Mesodermal cell (in vitro differentiated cells): ENCODE measurements at regions not wholly inside any gene's neighbourhood (a gene's known extent, or its start where the extent isn't known, plus 50 kb on each side); places are given as distances from the start of the nearest gene placed in this dataset.

ENCODE experiments used
- H3K27ac ChIP-seq: 2 replicates; pipeline ENCODE4 v1.7.0; 2013; ENCODE audit warnings: mild to moderate bottlenecking, low read depth, low read length, moderate library complexity; ENCODE audit not compliant: severe bottlenecking
- H3K36me3 ChIP-seq: 2 replicates; pipeline ENCODE4 v1.7.1; 2013; ENCODE audit warnings: mild to moderate bottlenecking, low read length, moderate library complexity; ENCODE audit not compliant: control insufficient read depth, insufficient read depth
- H3K4me1 ChIP-seq: one replicate; pipeline ENCODE4 v1.7.1; 2013; ENCODE audit warnings: mild to moderate bottlenecking, low read length; ENCODE audit not compliant: insufficient read depth, control insufficient read depth, poor library complexity, severe bottlenecking
- H3K4me3 ChIP-seq: 2 replicates; pipeline ENCODE4 v1.7.0; 2013; ENCODE audit warnings: low read length, control low read depth, mild to moderate bottlenecking; ENCODE audit not compliant: insufficient read depth, poor library complexity, severe bottlenecking; ENCODE audit errors: extremely low read depth
- H3K9me3 ChIP-seq: 2 replicates; pipeline ENCODE4 v1.7.1; 2013; ENCODE audit warnings: mild to moderate bottlenecking, low read length, moderate library complexity; ENCODE audit not compliant: control insufficient read depth
- WGBS, 2 experiments: methylation state at CpG; one replicate each; pipeline ENCODE4 v1.1.5; 2013; ENCODE audit warnings: missing lambda C conversion rate in 2 of 2; ENCODE audit not compliant: insufficient coverage in 2 of 2; 5-methylcytosine and 5-hydroxymethylcytosine counted together

DNA sequence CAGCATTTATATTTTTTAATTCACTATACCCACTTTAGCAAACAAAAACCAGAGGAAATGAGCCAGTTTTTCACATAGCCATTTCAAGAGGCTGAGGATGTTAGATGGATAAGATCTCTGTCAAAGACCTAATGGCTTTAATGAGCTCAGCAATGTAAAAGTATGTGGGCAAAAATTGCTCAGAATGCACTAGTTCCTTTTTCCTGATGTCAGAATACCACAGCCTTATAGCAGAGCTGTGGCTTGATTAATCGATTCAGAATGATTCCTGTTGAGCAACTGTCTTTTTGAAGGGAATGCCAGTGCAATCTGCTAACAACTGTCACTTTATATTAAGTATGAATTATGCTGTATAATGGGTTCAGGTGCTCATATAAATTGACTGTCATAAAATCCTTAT lies 100.6 kb upstream of the HIVEP1 start:
- Histone ChIP-seq H3K4me1 (no peaks in the 10 kb centered on the region), H3K4me3 (no peak overlapping the region), H3K27ac (no peak overlapping the region), H3K36me3 (no peaks in the 10 kb centered on the region), H3K9me3 (peaks cover 11% of the 10 kb centered on the region)
- no CpG with 5 or more reads among the region's 1 CpG for WGBS, 2 experiments

DNA sequence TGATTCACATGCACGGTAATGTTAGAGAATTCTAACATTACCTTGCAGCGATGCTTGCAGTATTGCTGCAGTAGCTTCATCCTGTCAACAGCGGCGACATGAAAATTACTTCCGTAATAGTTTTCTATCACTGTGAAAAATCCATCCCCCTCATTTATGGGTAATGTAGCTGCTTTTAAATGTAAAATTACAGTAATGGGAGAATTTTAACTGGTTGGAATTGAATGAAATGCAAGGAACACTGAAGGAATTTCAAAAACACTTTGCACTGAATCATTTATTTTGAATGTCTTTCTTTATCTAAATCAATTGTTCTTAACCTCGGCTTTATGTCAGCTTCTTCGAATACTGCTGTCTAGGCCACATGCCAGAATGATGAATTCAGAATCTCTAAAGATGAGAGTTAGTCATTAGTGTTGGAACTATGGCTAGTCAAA lies 102.4 kb upstream of the HIVEP1 start:
- Histone ChIP-seq H3K4me3 (no peak overlapping the region), H3K36me3 (no peaks in the 10 kb centered on the region), H3K9me3 (peaks cover 11% of the 10 kb centered on the region), H3K4me1 (no peaks in the 10 kb centered on the region), H3K27ac (no peak overlapping the region)
- WGBS, 2 experiments = 92 to 96% methylated on average over 2 to 4 of the region's 7 CpGs

DNA sequence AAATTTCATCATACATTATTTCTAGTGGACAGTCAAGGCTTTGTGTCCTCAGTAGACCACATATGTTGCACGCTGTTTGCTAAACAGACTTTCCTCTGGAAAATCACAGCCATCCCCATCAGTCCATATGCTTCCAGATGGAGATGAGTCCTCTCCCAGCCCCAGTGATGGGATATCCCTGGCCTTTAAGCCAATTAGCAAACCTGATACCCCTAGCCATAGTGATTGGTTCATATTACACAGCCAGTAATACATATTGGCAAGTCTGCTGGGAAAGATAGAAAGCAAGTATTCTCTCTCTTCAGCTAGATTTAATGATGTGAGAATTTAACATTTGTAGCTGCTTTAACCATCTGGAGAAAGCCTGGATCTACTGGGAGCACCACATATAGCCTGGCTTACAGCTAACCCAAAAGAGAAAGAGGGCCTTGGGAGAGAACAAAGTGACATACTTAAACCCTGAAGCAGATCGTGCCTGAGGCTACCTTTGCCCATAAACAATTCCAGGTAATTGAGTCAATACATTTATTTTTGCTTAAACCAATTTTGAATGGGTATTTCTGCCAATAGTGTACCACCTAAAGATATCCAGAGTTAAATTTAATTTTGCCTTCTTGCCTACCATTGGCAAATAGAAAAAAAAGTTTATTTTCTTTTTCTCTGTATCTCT lies 103.5 kb upstream of the HIVEP1 start:
- Histone ChIP-seq H3K4me3 (no peak overlapping the region), H3K36me3 (no peaks in the 10 kb centered on the region), H3K27ac (no peak overlapping the region), H3K4me1 (no peaks in the 10 kb centered on the region), H3K9me3 (peaks cover 11% of the 10 kb centered on the region)
- WGBS, 2 experiments = 88 to 100% methylated on average over 1 of the region's 2 CpGs

DNA sequence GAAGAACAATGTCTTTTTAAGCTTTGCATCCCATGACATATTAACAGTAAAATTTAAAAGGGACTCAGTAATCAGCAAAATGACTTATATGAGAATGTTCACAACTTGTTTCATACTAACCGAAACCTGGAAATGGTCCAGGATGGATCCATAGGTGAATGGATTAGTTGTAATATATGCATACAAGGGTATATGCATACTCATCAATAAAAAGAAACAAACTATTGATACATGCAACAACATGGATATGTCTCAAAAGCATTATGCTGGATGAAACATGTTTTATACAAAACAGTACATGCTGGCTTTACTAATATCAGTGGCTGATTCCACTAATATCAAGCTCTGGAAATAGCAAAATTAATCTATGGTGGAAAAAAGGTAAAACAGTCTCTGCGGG lies 108.5 kb upstream of the HIVEP1 start:
- Histone ChIP-seq H3K27ac (no peak overlapping the region), H3K4me1 (no peaks in the 10 kb centered on the region), H3K36me3 (no peaks in the 10 kb centered on the region), H3K4me3 (no peak overlapping the region), H3K9me3 (no peaks in the 10 kb centered on the region)
- WGBS, 2 experiments = 83 to 100% methylated on average over 1 of the region's 2 CpGs

DNA sequence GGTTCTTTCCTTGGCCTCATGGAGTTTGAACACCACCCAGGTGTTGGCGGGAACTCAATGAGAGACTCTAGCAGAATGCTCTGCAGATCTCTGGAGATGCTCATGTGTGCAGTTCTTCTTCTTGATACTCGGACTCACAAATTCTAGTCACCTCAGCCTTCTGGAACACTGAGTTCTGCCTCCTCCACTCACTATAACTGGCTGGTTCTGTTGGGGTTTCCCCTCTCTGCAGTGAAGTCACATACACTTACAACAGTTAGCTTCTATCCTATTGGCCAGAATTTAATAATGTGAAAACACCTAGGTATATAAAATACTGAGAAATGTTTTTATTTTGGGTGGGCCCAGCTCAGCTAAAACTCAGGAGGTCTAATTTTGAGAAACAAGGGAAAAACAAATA lies 109.6 kb upstream of the HIVEP1 start:
- H3K27ac ChIP-seq = no peak overlapping the region
- no peaks in the 10 kb centered on the region for H3K4me1 ChIP-seq
- no peaks in the 10 kb centered on the region for H3K36me3 ChIP-seq
- H3K9me3 ChIP-seq = no peaks in the 10 kb centered on the region
- WGBS, 2 experiments = 94 to 100% methylated on average over 2 of the region's 2 CpGs
- no peak overlapping the region for H3K4me3 ChIP-seq

DNA sequence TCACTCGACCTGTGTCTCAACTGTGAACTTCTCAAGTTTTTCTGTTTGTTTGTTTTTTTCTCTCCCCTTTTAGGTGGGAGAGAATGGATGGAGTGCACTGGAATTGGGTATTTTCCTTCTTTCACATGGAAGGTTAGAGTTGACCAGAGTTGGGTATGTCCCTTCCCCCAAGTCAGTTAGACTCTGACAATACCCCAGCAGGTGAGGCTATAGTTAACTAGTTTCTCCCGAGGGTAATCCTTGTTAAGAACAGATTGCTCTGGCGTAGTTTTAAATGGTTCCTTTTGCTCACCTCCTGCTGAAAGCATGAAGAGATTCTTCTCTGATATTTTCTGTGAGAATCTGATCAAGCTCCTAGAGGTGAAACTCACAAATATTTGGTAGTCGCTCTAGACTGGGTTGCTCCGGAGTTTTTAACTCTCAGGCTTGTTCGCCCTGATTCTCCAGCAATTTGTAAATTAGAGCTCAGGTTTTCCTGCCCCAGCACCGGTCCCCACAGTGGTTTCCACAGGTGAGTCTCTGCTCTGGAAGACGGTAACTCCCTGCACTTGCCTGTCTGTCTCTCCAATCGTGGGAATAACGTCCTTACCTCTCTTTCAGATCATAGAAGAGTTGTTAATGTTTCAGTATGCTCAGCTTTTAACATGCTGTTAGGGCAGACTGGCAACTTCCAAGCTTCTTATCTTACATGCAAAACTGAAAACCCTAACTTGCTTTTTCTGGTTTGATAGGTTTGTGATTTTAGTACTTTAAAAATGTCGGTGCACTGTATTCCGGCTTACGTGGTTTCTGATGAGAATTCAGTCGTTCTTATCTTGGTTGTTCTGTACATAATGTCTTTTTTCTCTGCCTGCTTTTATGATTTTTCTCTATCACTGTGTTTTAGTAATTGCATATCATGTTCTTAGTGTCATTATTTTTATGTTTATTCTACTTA lies 111.2 kb upstream of the HIVEP1 start:
- H3K9me3 ChIP-seq = no peaks in the 10 kb centered on the region
- no peaks in the 10 kb centered on the region for H3K4me1 ChIP-seq
- H3K27ac ChIP-seq = no peak overlapping the region
- WGBS, 2 experiments = 54 to 76% methylated on average over 4 to 9 of the region's 14 CpGs
- H3K4me3 ChIP-seq = no peak overlapping the region
- H3K36me3 ChIP-seq = no peaks in the 10 kb centered on the region

DNA sequence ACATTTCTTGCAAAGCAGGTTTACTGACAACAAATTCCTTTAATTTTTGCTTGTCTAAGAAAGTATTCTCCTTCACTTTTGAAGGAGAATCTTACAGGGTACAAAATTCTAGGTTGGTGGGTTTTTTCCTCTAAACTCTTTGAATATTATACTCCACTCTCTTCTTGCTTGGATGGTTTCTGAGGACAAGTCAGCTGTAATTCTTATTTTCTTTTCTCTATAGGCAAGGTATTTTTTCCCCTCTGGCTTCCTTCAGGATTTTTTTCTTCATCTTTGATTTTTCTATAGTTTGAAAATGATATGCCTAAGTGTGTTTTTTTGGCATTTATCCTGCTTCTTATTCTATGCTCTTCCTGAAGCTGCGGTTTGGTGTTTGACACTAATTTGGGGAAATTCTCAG lies 112.5 kb upstream of the HIVEP1 start:
- no CpG with 5 or more reads among the region's 1 CpG for WGBS, 2 experiments
- no peaks in the 10 kb centered on the region for H3K9me3 ChIP-seq

DNA sequence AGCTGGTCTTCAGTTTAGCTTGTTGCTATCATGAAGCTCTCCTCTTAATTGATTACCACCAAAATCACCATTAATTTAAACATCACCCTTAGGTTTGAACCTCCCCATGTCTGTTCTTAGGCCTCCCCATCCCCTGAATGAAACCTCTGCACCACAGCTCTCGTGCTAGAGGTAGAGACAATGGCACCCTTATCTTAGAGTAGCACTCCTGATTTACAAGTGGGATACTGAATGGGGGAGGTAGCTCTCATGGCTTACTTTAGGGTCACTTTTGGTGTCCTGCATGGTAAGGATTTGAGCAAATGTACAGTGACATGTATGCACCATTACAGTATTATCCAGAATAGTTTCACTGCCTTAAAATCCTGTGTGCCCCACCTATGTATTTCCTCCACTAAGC lies 115.6 kb upstream of the ADTRP start:
- no peak overlapping the region for H3K27ac ChIP-seq
- H3K4me1 ChIP-seq = no peaks in the 10 kb centered on the region
- no CpG with 5 or more reads among the region's 1 CpG for WGBS, 2 experiments
- no peaks in the 10 kb centered on the region for H3K9me3 ChIP-seq
- no peak overlapping the region for H3K4me3 ChIP-seq
- no peaks in the 10 kb centered on the region for H3K36me3 ChIP-seq

More for the DNA sequence above, 112.5 kb upstream of the HIVEP1 start:
- no peaks in the 10 kb centered on the region for H3K36me3 ChIP-seq
- H3K4me1 ChIP-seq = no peaks in the 10 kb centered on the region
- no peak overlapping the region for H3K4me3 ChIP-seq
- H3K27ac ChIP-seq = no peak overlapping the region

DNA sequence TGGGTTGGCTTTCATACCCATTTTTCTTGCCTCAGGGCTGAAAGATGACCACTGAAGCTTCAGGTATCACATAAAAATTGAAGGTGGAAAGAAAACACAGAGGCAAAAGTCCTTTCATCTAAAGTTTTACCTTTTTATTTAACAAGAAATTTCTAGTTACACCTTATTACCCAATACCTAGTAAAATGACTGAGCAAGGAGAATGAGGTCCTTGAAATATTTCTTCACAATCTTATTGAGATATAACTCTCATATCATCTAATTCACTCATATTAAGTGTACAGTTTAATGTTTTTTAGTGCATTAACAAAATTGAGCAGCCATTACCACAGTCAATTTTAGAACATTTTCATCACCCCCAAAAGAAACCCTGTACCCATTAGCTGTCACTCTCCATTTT lies 112.9 kb upstream of the ADTRP start:
- no peak overlapping the region for H3K4me3 ChIP-seq
- H3K27ac ChIP-seq = no peak overlapping the region
- no peaks in the 10 kb centered on the region for H3K36me3 ChIP-seq
- no peaks in the 10 kb centered on the region for H3K4me1 ChIP-seq
- H3K9me3 ChIP-seq = no peaks in the 10 kb centered on the region

DNA sequence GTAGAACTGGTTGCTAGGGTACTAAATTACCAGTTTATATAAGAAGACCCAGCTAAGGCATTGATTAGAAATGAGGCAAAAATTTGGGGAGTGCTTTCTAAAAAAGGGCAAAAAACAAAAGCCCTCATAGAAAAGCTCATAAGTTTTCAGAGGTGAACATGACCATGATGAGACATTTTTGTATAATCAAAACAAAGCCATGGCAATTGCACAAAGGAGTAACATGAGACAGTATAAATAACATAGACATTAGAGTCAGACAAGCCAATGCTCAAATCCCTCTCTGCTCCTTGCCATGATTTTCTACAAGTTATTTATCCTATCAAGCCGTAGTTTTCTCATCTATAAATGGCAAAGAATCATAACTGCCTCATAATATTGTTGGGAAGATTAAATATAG lies 112.2 kb upstream of the ADTRP start:
- Histone ChIP-seq H3K4me3 (no peak overlapping the region), H3K4me1 (no peaks in the 10 kb centered on the region), H3K36me3 (no peaks in the 10 kb centered on the region), H3K9me3 (no peaks in the 10 kb centered on the region), H3K27ac (no peak overlapping the region)
- WGBS, 2 experiments = no CpG with 5 or more reads among the region's 1 CpG

DNA sequence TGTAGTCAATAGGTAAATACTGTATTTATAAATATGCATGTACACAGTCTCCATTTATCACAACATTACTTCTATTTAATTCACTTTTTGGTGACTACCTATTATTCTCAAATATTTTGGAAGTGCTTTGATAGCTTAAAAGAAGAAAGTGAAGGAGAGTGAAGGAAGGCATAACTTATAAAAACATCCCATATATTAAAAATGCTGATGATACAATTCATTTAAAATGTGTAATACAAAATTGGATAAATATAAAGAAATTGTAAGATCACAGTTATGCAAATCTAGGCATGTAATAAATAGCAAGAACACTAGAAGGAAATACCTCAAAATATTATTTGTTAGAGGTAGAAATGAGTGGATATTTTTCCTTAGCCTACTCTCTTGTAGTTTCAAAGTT lies 111.6 kb upstream of the ADTRP start:
- Histone ChIP-seq H3K27ac (no peak overlapping the region), H3K4me3 (no peak overlapping the region), H3K4me1 (no peaks in the 10 kb centered on the region), H3K36me3 (no peaks in the 10 kb centered on the region), H3K9me3 (no peaks in the 10 kb centered on the region)
